22Rv1 (cell line): ENCODE measurements at regions not wholly inside any gene's neighbourhood (a gene's known extent, or its start where the extent isn't known, plus 50 kb on each side); places are given as distances from the start of the nearest gene placed in this dataset.
"Not testable (repeated sequence)": the region's sequence is repeated elsewhere in the genome, so short reads cannot be mapped to it uniquely, and the experiment has no call there.

Experiments used
- H3K27ac ChIP-seq: fragments of 450-650 bp; 2 replicates; pipeline ENCODE4 v1.5.1; 2017
- ZFX ChIP-seq: fragments of 450-650 bp; IDR thresholded peaks from 2 replicates; pipeline ENCODE4 v1.6.1; 2017; ENCODE audit warnings: antibody characterized with exemption, borderline replicate concordance
- TF ChIP-seq, protein P1 (sequence below): fragments of 450-650 bp; IDR thresholded peaks from 2 replicates; pipeline ENCODE4 v1.5.1; 2017; ENCODE audit warnings: mild to moderate bottlenecking

DNA sequence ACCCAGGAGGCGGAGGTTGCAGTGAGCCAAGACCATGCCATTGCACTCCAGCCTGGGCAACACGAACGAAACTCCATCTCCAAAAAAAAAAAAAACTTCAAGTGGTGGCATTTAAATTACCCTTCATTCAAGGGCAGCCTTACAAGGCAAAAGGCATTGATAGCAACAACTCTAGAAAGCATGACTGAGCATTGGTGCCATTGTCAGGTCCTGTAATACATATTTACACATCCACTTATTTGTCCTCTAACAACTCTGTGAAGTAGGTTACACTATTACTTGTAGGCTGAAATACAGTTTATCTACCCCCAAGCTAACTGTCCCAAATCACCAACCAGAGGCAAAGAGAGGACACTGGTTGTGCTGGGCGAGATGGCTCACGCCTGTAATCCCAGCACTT, 52.7 kb upstream of the LARP1 start:
- no peak for TF ChIP-seq ZFX
- TF ChIP-seq, protein P1, sequence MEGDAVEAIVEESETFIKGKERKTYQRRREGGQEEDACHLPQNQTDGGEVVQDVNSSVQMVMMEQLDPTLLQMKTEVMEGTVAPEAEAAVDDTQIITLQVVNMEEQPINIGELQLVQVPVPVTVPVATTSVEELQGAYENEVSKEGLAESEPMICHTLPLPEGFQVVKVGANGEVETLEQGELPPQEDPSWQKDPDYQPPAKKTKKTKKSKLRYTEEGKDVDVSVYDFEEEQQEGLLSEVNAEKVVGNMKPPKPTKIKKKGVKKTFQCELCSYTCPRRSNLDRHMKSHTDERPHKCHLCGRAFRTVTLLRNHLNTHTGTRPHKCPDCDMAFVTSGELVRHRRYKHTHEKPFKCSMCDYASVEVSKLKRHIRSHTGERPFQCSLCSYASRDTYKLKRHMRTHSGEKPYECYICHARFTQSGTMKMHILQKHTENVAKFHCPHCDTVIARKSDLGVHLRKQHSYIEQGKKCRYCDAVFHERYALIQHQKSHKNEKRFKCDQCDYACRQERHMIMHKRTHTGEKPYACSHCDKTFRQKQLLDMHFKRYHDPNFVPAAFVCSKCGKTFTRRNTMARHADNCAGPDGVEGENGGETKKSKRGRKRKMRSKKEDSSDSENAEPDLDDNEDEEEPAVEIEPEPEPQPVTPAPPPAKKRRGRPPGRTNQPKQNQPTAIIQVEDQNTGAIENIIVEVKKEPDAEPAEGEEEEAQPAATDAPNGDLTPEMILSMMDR = no peak
- no peak overlapping the region for H3K27ac ChIP-seq

DNA sequence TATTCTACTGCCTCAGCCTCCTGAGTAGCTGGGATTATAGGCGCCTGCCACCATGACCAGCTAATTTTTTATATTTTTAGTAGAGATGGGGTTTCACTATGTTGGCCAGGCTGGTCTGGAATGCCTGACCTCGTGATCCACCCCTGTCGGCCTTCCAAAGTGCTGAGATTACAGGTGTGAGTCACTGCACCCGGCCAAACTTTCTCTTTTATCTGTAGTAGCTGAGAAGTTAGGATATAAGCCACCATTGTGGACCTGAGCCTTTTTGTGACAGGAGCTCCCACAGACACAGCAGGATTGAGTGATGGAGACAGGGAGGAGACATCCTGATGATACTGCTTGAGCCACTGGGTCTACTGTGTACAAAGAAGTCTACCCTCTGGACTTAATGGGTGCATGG, 53.5 kb upstream of the LARP1 start:
- H3K27ac ChIP-seq = not testable (repeated sequence)

DNA sequence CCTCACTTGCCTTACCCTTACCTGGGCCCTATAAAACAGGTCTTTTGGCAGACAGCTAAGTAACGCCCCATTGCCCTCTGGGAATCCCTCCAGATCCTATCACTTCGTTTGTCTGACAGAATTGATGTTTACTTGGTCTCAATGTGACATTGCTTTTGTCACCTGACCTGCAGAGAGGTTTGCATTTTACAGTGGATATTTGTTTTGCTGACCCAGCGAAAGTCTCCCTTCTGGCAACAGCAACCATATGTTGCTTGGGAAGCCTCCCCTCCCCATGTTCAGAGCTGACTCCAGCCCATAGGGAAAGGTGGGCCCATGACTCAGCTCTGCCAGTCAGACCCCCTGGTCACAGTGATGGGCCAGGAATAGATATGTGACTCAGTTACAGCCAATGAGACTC, 54.0 kb upstream of the LARP1 start:
- TF ChIP-seq, protein P1 = no peak
- TF ChIP-seq ZFX = no peak
- H3K27ac ChIP-seq = no peak overlapping the region

DNA sequence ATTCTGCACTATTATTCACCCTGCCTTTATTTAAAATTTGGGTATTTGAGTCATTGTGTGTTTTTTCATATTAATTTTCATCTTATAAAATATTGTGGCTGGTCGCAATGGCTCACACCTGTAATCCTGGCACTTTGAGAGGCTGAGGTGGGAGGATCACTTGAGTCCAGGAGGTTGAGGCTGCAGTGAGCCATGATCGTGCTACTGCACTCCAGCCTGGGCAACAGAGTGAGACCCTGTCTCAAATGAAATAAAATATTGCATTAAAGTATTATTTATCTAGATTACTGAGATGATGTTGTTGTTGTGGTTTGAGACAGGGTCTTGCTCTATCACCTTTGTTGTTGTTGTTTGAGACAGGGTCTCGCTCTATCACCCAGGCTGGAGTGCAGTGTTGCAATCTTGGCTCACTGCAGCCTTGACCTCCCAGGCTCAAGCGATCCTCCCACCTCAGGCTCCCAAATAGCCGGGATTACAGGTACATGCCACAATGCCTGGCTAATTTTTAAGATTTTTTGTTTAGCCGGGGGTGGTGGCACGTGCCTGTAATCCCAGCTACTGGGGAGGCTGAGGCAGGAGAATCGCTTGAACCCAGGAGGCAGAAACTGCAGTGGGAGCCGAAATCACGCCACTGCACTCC, 54.8 kb upstream of the LARP1 start:
- not testable (repeated sequence) for H3K27ac ChIP-seq

DNA sequence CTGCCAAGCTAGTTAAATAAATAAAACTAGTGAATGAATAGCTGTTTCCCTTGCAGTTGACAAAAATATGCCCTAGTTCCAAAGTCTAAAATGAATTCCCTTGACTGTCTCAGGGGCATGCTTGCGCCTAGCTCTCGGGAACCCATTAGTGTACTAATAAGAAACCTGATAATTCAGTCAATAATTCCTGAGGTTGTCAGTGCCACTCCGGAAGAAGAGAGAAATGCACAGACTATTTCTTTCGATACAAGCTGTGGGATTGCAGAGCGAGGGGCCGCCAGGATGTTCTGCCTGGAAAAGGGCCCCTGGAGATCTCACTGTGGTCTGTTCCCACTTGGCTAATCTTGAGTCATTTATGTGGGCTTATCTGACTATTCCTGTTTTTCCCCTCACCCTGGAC, 56.4 kb upstream of the LARP1 start:
- TF ChIP-seq, protein P1 = no peak
- no peak for TF ChIP-seq ZFX
- H3K27ac ChIP-seq = no peak overlapping the region

DNA sequence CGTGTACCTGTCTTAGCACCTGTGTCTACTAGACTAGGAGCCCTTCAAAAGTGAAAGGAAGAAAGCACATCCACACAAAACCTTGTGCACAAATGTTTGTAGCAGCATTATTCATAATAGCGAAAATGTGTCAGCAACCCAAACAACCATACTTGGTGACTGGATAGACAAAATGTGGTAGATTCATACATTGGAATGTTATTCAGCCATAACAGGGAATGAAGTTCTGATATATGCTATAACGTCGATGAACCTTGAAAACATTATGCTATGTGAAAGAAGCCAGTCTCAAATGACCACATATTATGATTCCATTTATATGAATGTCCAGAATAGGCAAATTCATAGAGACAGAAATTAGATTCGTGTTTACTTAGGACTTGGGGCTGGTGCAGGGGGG, 57.8 kb upstream of the LARP1 start:
- TF ChIP-seq ZFX = no peak
- TF ChIP-seq, protein P1 = no peak
- H3K27ac ChIP-seq = no peak overlapping the region

DNA sequence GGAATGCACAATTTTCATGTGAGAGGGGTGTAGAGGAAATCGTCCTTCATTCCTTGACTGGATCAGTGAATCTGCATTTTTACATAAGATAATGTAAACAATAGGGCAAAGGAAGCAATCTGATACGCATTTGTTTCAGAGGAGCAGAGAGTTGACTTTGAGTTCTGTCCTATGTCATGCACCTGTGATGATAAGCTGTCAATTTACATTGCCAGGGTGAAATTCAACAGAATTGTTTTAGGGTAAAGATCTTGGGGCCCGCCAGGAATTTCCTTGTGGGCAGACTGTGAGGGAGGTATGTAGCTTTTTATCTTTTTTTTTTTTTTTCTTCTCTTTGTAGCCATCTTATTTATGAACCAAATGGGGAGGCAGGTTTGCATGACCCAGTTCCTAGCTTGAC, 58.3 kb upstream of the LARP1 start:
- H3K27ac ChIP-seq = no peak overlapping the region
- TF ChIP-seq, protein P1 = no peak
- TF ChIP-seq ZFX = no peak

DNA sequence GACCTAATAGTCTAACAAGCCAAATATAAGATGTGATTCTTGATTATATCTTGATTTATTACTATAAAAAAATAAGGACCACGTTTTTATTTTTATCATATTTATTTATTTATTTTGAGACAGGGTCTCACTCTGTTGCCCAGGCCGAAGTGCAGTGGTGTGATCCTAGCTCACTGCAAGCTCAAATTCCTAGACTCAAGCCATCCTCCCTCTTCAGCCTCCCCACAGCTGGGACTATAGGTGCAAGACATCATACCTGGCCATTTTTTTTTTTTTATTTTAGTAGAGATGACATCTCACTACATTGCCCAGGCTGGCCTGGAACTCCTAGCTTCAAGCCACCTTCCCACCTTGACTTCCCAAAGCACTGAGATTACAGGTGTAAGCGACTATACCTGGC, 61.0 kb upstream of the LARP1 start:
- TF ChIP-seq, protein P1 = no peak
- TF ChIP-seq ZFX = no peak
- H3K27ac ChIP-seq = no peak overlapping the region
